GM21529 (cell line): ENCODE measurements at regions not wholly inside any gene's neighbourhood (a gene's known extent, or its start where the extent isn't known, plus 50 kb on each side); places are given as distances from the start of the nearest gene placed in this dataset.
"Not testable (repeated sequence)": the region's sequence is repeated elsewhere in the genome, so short reads cannot be mapped to it uniquely, and the experiment has no call there.

Source experiments
- ATAC-seq: cut with Tn5 transposase; IDR thresholded peaks from one replicate; pipeline ENCODE4 v1.9.1; 2021; ENCODE audit not compliant: unreplicated experiment

- no peak for ATAC-seq
Measured at GRCh38 chr5:14954216-14954615, 82.6 kb upstream of the ANKH start.

- ATAC-seq: no peak
Measured at GRCh38 chr5:14953075-14953607, 81.6 kb upstream of the ANKH start.

- no peak for ATAC-seq
Measured at GRCh38 chr5:14948383-14948782, 76.8 kb upstream of the ANKH start.

GRCh38 chr5:14946815-14947620 is 75.4 kb upstream of the ANKH start:
- ATAC-seq: peak; percentile 87

GRCh38 chr5:14945450-14945849 is 73.9 kb upstream of the ANKH start:
- no peak for ATAC-seq

GRCh38 chr5:14944996-14945395 is 73.4 kb upstream of the ANKH start:
- no peak for ATAC-seq

GRCh38 chr5:14944350-14944739 is 72.8 kb upstream of the ANKH start:
- ATAC-seq: no peak

GRCh38 chr5:14942212-14942611 is 70.6 kb upstream of the ANKH start:
- ATAC-seq: no peak

GRCh38 chr5:14937254-14937653 is 65.7 kb upstream of the ANKH start:
- ATAC-seq: no peak

- no peak for ATAC-seq
Measured at GRCh38 chr5:14936588-14936987, 65.0 kb upstream of the ANKH start.

- no peak for ATAC-seq
Measured at GRCh38 chr5:14935341-14935740, 63.8 kb upstream of the ANKH start.

- ATAC-seq: no peak
Measured at GRCh38 chr5:14932902-14933469, 61.4 kb upstream of the ANKH start.

- ATAC-seq: no peak
Measured at GRCh38 chr5:14930486-14930885, 58.9 kb upstream of the ANKH start.

- no peak for ATAC-seq
Measured at GRCh38 chr5:14929293-14930065, 57.9 kb upstream of the ANKH start.

- no peak for ATAC-seq
Measured at GRCh38 chr5:14928661-14929060, 57.1 kb upstream of the ANKH start.

GRCh38 chr5:14925326-14925725 is 53.7 kb upstream of the ANKH start:
- ATAC-seq: no peak

GRCh38 chr5:14922952-14923351 is 51.4 kb upstream of the ANKH start:
- not testable (repeated sequence) for ATAC-seq

- ATAC-seq: no peak
Measured at GRCh38 chr5:14922456-14922855, 50.9 kb upstream of the ANKH start.
